ENCODE measurements at regions not wholly inside any gene's neighbourhood (a gene's known extent, or its start where the extent isn't known, plus 50 kb on each side); places are given as distances from the start of the nearest gene placed in this dataset.

GRCh38 chr5:91840412-91840811, 457.3 kb upstream of the ARRDC3 start:
- Histone ChIP-seq H3K4me2 (ENCODE audit: low read length) (no peak overlapping the region), H3K9me3 (ENCODE audit: low read length) (no peaks in the 10 kb centered on the region), H3K27me3 (ENCODE audit: insufficient read depth, low read length) (no peaks in the 10 kb centered on the region), H3K4me3 (ENCODE audit: low read depth, low read length, poor library complexity, severe bottlenecking) (no peak overlapping the region), H3K4me1 (ENCODE audit: insufficient read depth, low read length, severe bottlenecking) (no peaks in the 10 kb centered on the region), H3K9me2 (ENCODE audit: low read depth, low read length) (no peaks in the 10 kb centered on the region), H3K79me2 (ENCODE audit: insufficient read depth, low read length) (no peaks in the 10 kb centered on the region), H3K9ac (ENCODE audit: low read length) (no peak overlapping the region), H3K27ac (ENCODE audit: low read depth, low read length, poor library complexity, severe bottlenecking) (no peak overlapping the region), H4K20me1 (ENCODE audit: insufficient read depth, low read length) (no peaks in the 10 kb centered on the region), H3K36me3 (ENCODE audit: insufficient read depth, low read length) (no peaks in the 10 kb centered on the region), H3F3A (ENCODE audit: insufficient read depth, low read length) (no peaks in the 10 kb centered on the region), H2AFZ (ENCODE audit: low read length) (no peak overlapping the region)
- no peak for TF ChIP-seq CTCF (IDR thresholded peaks at IDR 0.05; ENCODE audit: low read length)
- no peak for TF ChIP-seq EZH2 (IDR thresholded peaks at IDR 0.05; ENCODE audit: borderline replicate concordance, low read length)

- Histone ChIP-seq H3K4me2 (ENCODE audit: low read length) (no peak overlapping the region), H2AFZ (ENCODE audit: low read length) (no peak overlapping the region), H3K36me3 (ENCODE audit: insufficient read depth, low read length) (no peaks in the 10 kb centered on the region), H4K20me1 (ENCODE audit: insufficient read depth, low read length) (no peaks in the 10 kb centered on the region), H3K9me3 (ENCODE audit: low read length) (no peaks in the 10 kb centered on the region), H3K27me3 (ENCODE audit: insufficient read depth, low read length) (no peaks in the 10 kb centered on the region), H3K4me1 (ENCODE audit: insufficient read depth, low read length, severe bottlenecking) (no peaks in the 10 kb centered on the region), H3K9me2 (ENCODE audit: low read depth, low read length) (no peaks in the 10 kb centered on the region), H3K27ac (ENCODE audit: low read depth, low read length, poor library complexity, severe bottlenecking) (no peak overlapping the region), H3K4me3 (ENCODE audit: low read depth, low read length, poor library complexity, severe bottlenecking) (no peak overlapping the region), H3K9ac (ENCODE audit: low read length) (no peak overlapping the region), H3F3A (ENCODE audit: insufficient read depth, low read length) (no peaks in the 10 kb centered on the region), H3K79me2 (ENCODE audit: insufficient read depth, low read length) (no peaks in the 10 kb centered on the region)
- no peak for TF ChIP-seq EZH2 (IDR thresholded peaks at IDR 0.05; ENCODE audit: borderline replicate concordance, low read length)
- TF ChIP-seq CTCF (IDR thresholded peaks at IDR 0.05; ENCODE audit: low read length), result no peak
Measured at GRCh38 chr5:91839721-91840120, 456.6 kb upstream of the ARRDC3 start.

- no peak overlapping the region for H2AFZ ChIP-seq (ENCODE audit: low read length)
- H3K4me3 ChIP-seq (ENCODE audit: low read depth, low read length, poor library complexity, severe bottlenecking), result no peak overlapping the region
- H3K4me2 ChIP-seq (ENCODE audit: low read length), result no peak overlapping the region
- H3K36me3 ChIP-seq (ENCODE audit: insufficient read depth, low read length), result no peaks in the 10 kb centered on the region
- no peaks in the 10 kb centered on the region for H3F3A ChIP-seq (ENCODE audit: insufficient read depth, low read length)
- no peaks in the 10 kb centered on the region for H3K27me3 ChIP-seq (ENCODE audit: insufficient read depth, low read length)
- no peaks in the 10 kb centered on the region for H3K4me1 ChIP-seq (ENCODE audit: insufficient read depth, low read length, severe bottlenecking)
- H4K20me1 ChIP-seq (ENCODE audit: insufficient read depth, low read length), result no peaks in the 10 kb centered on the region
- H3K9me3 ChIP-seq (ENCODE audit: low read length), result no peaks in the 10 kb centered on the region
- no peak overlapping the region for H3K9ac ChIP-seq (ENCODE audit: low read length)
- no peaks in the 10 kb centered on the region for H3K79me2 ChIP-seq (ENCODE audit: insufficient read depth, low read length)
- TF ChIP-seq CTCF (IDR thresholded peaks at IDR 0.05; ENCODE audit: low read length) (no peak), EZH2 (IDR thresholded peaks at IDR 0.05; ENCODE audit: borderline replicate concordance, low read length) (no peak)
- no peak overlapping the region for H3K27ac ChIP-seq (ENCODE audit: low read depth, low read length, poor library complexity, severe bottlenecking)
- H3K9me2 ChIP-seq (ENCODE audit: low read depth, low read length), result no peaks in the 10 kb centered on the region
Measured at GRCh38 chr5:91839233-91839632, 456.1 kb upstream of the ARRDC3 start.

Measured in OCI-LY1 (cell line).